H1 (cell line): ENCODE measurements at regions not wholly inside any gene's neighbourhood (a gene's known extent, or its start where the extent isn't known, plus 50 kb on each side); places are given as distances from the start of the nearest gene placed in this dataset.

Experiments used
- CTCF ChIA-PET: fragments of 300-600 bp; sonication (Branson Sonifier 250); formaldehyde crosslinking; loops from one replicate; lab custom pipeline; 2021; ENCODE audit not compliant: partially characterized antibody; lab: Charles Lee
- POLR2A ChIA-PET: fragments of 300-600 bp; sonication (Branson Sonifier 250); formaldehyde crosslinking; loops from one replicate; lab custom pipeline; 2021; ENCODE audit warnings: inconsistent platforms; ENCODE audit not compliant: partially characterized antibody; lab: Charles Lee
- DNase-seq, 2 experiments: peaks; one replicate each; pipeline versions ENCODE4 v3.0.0 to v3.0.0-alpha.2; 2010 to 2022; ENCODE audit warnings: low spot score in 2 of 2, low read depth in 1 of 2, mixed read lengths in 1 of 2
- FAIRE-seq: peaks from 2 replicates; lab custom pipeline; 2011; peaks lifted over from hg19 to GRCh38; lab: Jason Lieb, UNC
- H2AFZ ChIP-seq: 2 replicates; pipeline ENCODE4 v1.8.1; 2012; ENCODE audit warnings: low read length, inconsistent platforms
- H2AK5ac ChIP-seq: 2 replicates; pipeline ENCODE4 v1.6.1; 2013; ENCODE audit warnings: low read depth, low read length
- H2BK120ac ChIP-seq: replicated peaks from 2 replicates; pipeline ENCODE3; 2013; ENCODE audit warnings: low read depth, low read length, inconsistent platforms
- H2BK12ac ChIP-seq: 2 replicates; pipeline ENCODE4 v1.6.1; 2013; ENCODE audit warnings: low read depth, low read length
- H2BK15ac ChIP-seq: 2 replicates; pipeline ENCODE4 v1.6.1; 2013; ENCODE audit warnings: low read length
- H2BK20ac ChIP-seq: 2 replicates; pipeline ENCODE4 v1.6.1; 2013; ENCODE audit warnings: low read length
- H2BK5ac ChIP-seq: 2 replicates; pipeline ENCODE4 v1.6.1; 2013; ENCODE audit warnings: low read depth, low read length
- H3K14ac ChIP-seq: 2 replicates; pipeline ENCODE4 v1.6.1; 2013; ENCODE audit warnings: inconsistent platforms; ENCODE audit not compliant: insufficient read length
- H3K18ac ChIP-seq: 2 replicates; pipeline ENCODE4 v1.6.1; 2013; ENCODE audit warnings: low read length; ENCODE audit errors: extremely low read depth
- H3K23ac ChIP-seq: 2 replicates; pipeline ENCODE4 v1.6.1; 2013; ENCODE audit warnings: inconsistent platforms; ENCODE audit not compliant: insufficient read length
- H3K23me2 ChIP-seq: 2 replicates; pipeline ENCODE4 v1.6.1; 2013; ENCODE audit warnings: low read depth, low read length
- H3K27ac ChIP-seq: 2 replicates; pipeline ENCODE4 v1.6.1; 2011; ENCODE audit warnings: low read depth, low read length, inconsistent platforms
- H3K27me3 ChIP-seq, 4 experiments: replicated peaks in 1 of 4; 1 replicate in 1 of 4; 2 replicates in 3 of 4; pipeline versions ENCODE4 v1.6.1 to v1.8.1; 2011 to 2013; ENCODE audit warnings: low read length in 3 of 4, mild to moderate bottlenecking in 3 of 4, inconsistent platforms in 2 of 4, mixed read lengths in 2 of 4, moderate library complexity in 1 of 4; ENCODE audit not compliant: control insufficient read depth in 3 of 4, insufficient read depth in 3 of 4; ENCODE audit errors: extremely low read depth in 1 of 4
- H3K36me3 ChIP-seq, 4 experiments: 2 replicates each; pipeline versions ENCODE4 v1.6.1 to v1.8.1; 2011 to 2013; ENCODE audit warnings: mild to moderate bottlenecking in 4 of 4, low read length in 3 of 4, moderate library complexity in 2 of 4, control low read depth in 1 of 4, inconsistent platforms in 1 of 4; ENCODE audit not compliant: insufficient read depth in 4 of 4, control insufficient read depth in 2 of 4
- H3K4ac ChIP-seq: replicated peaks from 2 replicates; pipeline ENCODE3; 2013; ENCODE audit warnings: low read length, low read depth, mixed read lengths, inconsistent platforms; ENCODE audit not compliant: insufficient read length
- H3K4me1 ChIP-seq, 4 experiments: replicated peaks in 1 of 4; 1 replicate in 1 of 4; 2 replicates in 3 of 4; pipeline versions ENCODE4 v1.6.1 to v1.8.1; 2011 to 2013; ENCODE audit warnings: low read length in 3 of 4, inconsistent platforms in 2 of 4, mixed read lengths in 1 of 4; ENCODE audit not compliant: insufficient read depth in 4 of 4, control insufficient read depth in 3 of 4
- H3K4me2 ChIP-seq, 2 experiments: 2 replicates each; pipeline versions ENCODE4 v1.6.1 to v1.8.1; 2011 to 2013; ENCODE audit warnings: low read depth in 2 of 2, low read length in 2 of 2, control low read depth in 1 of 2, inconsistent platforms in 1 of 2, mild to moderate bottlenecking in 1 of 2; ENCODE audit not compliant: insufficient read depth in 1 of 2
- H3K4me3 ChIP-seq, 4 experiments: fragments of 200-600, 300-600 bp in 1 of 4; sonication (generic), shearing (Covaris generic), sonication (Bioruptor Twin) in 1 of 4; 2 replicates each; pipeline versions ENCODE4 v1.5.1 to v1.8.1; 2011 to 2016; ENCODE audit warnings: low read length in 4 of 4, low read depth in 3 of 4, control low read depth in 2 of 4, inconsistent platforms in 2 of 4, mild to moderate bottlenecking in 2 of 4, mixed read lengths in 1 of 4, moderate library complexity in 1 of 4; ENCODE audit not compliant: insufficient read depth in 2 of 4; ENCODE audit errors: extremely low read depth in 1 of 4
- H3K56ac ChIP-seq: replicated peaks from 2 replicates; pipeline ENCODE3; 2013; ENCODE audit warnings: low read depth, mild to moderate bottlenecking, mixed read lengths, low read length, inconsistent platforms; ENCODE audit not compliant: insufficient read length
- H3K79me1 ChIP-seq: 2 replicates; pipeline ENCODE4 v1.6.1; 2013; ENCODE audit warnings: low read depth, low read length, control low read depth
- H3K79me2 ChIP-seq, 2 experiments: 2 replicates each; pipeline versions ENCODE4 v1.6.1 to v1.8.1; 2012 to 2013; ENCODE audit warnings: low read length in 2 of 2, mild to moderate bottlenecking in 2 of 2, inconsistent platforms in 1 of 2; ENCODE audit not compliant: insufficient read depth in 2 of 2, control insufficient read depth in 1 of 2
- H3K9ac ChIP-seq, 4 experiments: replicated peaks in 1 of 4; 1 replicate in 1 of 4; 2 replicates in 3 of 4; pipeline versions ENCODE4 v1.6.1 to v1.8.1; 2011 to 2013; ENCODE audit warnings: low read depth in 3 of 4, low read length in 3 of 4, control low read depth in 2 of 4, mild to moderate bottlenecking in 2 of 4, moderate library complexity in 2 of 4, inconsistent platforms in 1 of 4; ENCODE audit errors: extremely low read depth in 1 of 4
- H3K9me3 ChIP-seq, 2 experiments: 2 replicates each; pipeline versions ENCODE4 v1.6.1 to v1.8.1; 2012 to 2013; ENCODE audit warnings: mild to moderate bottlenecking in 2 of 2, moderate library complexity in 2 of 2, control low read depth in 1 of 2, inconsistent platforms in 1 of 2, low read depth in 1 of 2, low read length in 1 of 2, mixed read lengths in 1 of 2; ENCODE audit not compliant: insufficient read depth in 2 of 2
- H4K20me1 ChIP-seq, 2 experiments: replicated peaks in 1 of 2; 2 replicates each; pipeline versions ENCODE3 to v1.8.1; 2011 to 2013; ENCODE audit warnings: inconsistent platforms in 2 of 2, low read length in 2 of 2, mild to moderate bottlenecking in 1 of 2; ENCODE audit not compliant: insufficient read depth in 2 of 2, control insufficient read depth in 1 of 2
- H4K5ac ChIP-seq: 2 replicates; pipeline ENCODE4 v1.6.1; 2013; ENCODE audit warnings: low read length, low read depth, mixed read lengths, inconsistent platforms; ENCODE audit not compliant: insufficient read length
- H4K8ac ChIP-seq: 2 replicates; pipeline ENCODE4 v1.8.0; 2013; ENCODE audit warnings: mild to moderate bottlenecking, moderate library complexity, low read length, inconsistent platforms; ENCODE audit not compliant: insufficient read depth; ENCODE audit errors: extremely low read depth
- H4K91ac ChIP-seq: replicated peaks from 2 replicates; pipeline ENCODE3; 2013; ENCODE audit warnings: low read length, mixed read lengths, inconsistent platforms; ENCODE audit not compliant: insufficient read length
- BACH1 ChIP-seq: IDR thresholded peaks from 2 replicates; pipeline ENCODE4 v1.6.1; 2012; ENCODE audit warnings: low read length, improper control_type of control experiment
- CREB1 ChIP-seq: IDR thresholded peaks from 2 replicates; pipeline ENCODE4 v1.6.1; 2012; ENCODE audit warnings: inconsistent platforms
- EP300 ChIP-seq, 2 experiments: IDR thresholded peaks; 1 replicate in 1 of 2; 2 replicates in 1 of 2; pipeline ENCODE4 v1.6.1; 2011 to 2012; ENCODE audit warnings: low read depth in 2 of 2, low read length in 2 of 2, mild to moderate bottlenecking in 2 of 2, borderline replicate concordance in 1 of 2, inconsistent platforms in 1 of 2, moderate library complexity in 1 of 2
- HDAC2 ChIP-seq, 2 experiments: fragments of 300-600 bp in 1 of 2; sonication (generic) in 1 of 2; IDR thresholded peaks; 2 replicates each; pipeline ENCODE4 v1.6.1; 2011 to 2012; ENCODE audit warnings: low read depth in 2 of 2, low read length in 2 of 2, mild to moderate bottlenecking in 2 of 2, moderate library complexity in 2 of 2, borderline replicate concordance in 1 of 2, inconsistent platforms in 1 of 2
- NANOG ChIP-seq: IDR thresholded peaks from 2 replicates; pipeline ENCODE4 v1.6.1; 2011; ENCODE audit warnings: low read length, low read depth, mild to moderate bottlenecking, inconsistent platforms; ENCODE audit not compliant: insufficient read depth, poor library complexity, severe bottlenecking
- PHF8 ChIP-seq: fragments of 200-600 bp; sonication (generic); conservative IDR thresholded peaks from 2 replicates; pipeline ENCODE4 v1.7.1; 2012; ENCODE audit warnings: low read depth, mild to moderate bottlenecking, inconsistent platforms, low read length, moderate library complexity
- POLR2AphosphoS5 ChIP-seq: IDR thresholded peaks from 2 replicates; pipeline ENCODE4 v1.6.1; 2011; ENCODE audit warnings: low read depth, low read length
- RBBP5 ChIP-seq: IDR thresholded peaks from 2 replicates; pipeline ENCODE4 v1.7.1; 2012; ENCODE audit warnings: low read depth, mild to moderate bottlenecking, inconsistent platforms, low read length, moderate library complexity, borderline replicate concordance
- SAP30 ChIP-seq: fragments of 300-600 bp; sonication (generic); IDR thresholded peaks from 2 replicates; pipeline ENCODE4 v1.7.1; 2012; ENCODE audit warnings: low read length, moderate library complexity, mild to moderate bottlenecking, inconsistent platforms; ENCODE audit not compliant: insufficient read depth, insufficient replicate concordance
- SRF ChIP-seq: IDR thresholded peaks from 2 replicates; pipeline ENCODE4 v1.6.1; 2011; ENCODE audit warnings: mild to moderate bottlenecking, low read depth, low read length, moderate library complexity
- YY1 ChIP-seq: IDR thresholded peaks from 2 replicates; pipeline ENCODE4 v1.6.1; 2011; ENCODE audit warnings: low read depth, mild to moderate bottlenecking, low read length
- ZNF274 ChIP-seq: IDR thresholded peaks from 2 replicates; pipeline ENCODE4 v1.7.0; 2012; ENCODE audit warnings: low read length, borderline replicate concordance; ENCODE audit errors: extremely low read depth
- WGBS, 2 experiments: shearing (Covaris generic) in 1 of 2; methylation state at CpG; one replicate each; pipeline versions ENCODE4 v1.1.6 to v1.1.7; 2013 to 2015; ENCODE audit warnings: low lambda C conversion rate in 2 of 2, mixed read lengths in 2 of 2, inconsistent platforms in 1 of 2, low coverage in 1 of 2, missing lambda C conversion rate in 1 of 2; ENCODE audit not compliant: insufficient replicate concordance in 2 of 2, insufficient coverage in 1 of 2, insufficient read length in 1 of 2; ENCODE audit errors: extremely low coverage in 1 of 2, missing lambda C conversion rate in 1 of 2; 5-methylcytosine and 5-hydroxymethylcytosine counted together
- TF ChIP-seq, protein P1 (sequence below): IDR thresholded peaks from 2 replicates; pipeline ENCODE4 v1.6.1; 2011; ENCODE audit warnings: low read depth, mild to moderate bottlenecking, low read length; ENCODE audit not compliant: insufficient read depth

DNA sequence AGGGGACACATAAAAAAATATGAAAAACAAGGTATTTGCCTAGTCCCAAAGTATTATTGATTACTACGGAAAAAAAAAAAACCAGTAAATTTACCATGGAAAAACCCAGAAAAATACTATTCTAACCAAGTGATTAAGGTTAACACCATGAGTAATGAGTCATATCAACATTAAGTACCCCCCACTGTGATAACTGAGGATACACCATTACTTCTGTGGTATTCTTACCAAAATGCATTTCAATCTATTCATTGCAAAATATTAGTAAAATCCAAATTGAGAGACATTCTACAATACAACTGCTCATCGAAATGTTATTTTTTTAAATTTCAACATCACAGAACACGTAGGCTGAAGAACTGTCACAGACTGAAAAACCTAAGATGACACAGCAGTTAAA, 669.8 kb downstream of the ZEB2 start:
- Histone ChIP-seq H3K23me2 (no peaks in the 10 kb centered on the region; the same call in 1 of the 2 replicates), H2AK5ac (no peak overlapping the region), H2BK120ac (no peak overlapping the region), H3K4me2 (no peak overlapping the region), H4K8ac (no peak overlapping the region), H3K18ac (no peak overlapping the region), H2BK15ac (no peak overlapping the region), H2BK5ac (no peak overlapping the region), H2BK12ac (no peak overlapping the region), H4K5ac (no peak overlapping the region), H4K20me1 (no peaks in the 10 kb centered on the region), H3K14ac (no peak overlapping the region), H3K9ac (no peak overlapping the region), H2BK20ac (no peak overlapping the region), H4K91ac (no peak overlapping the region), H3K23ac (no peak overlapping the region), H3K4ac (no peak overlapping the region), H3K4me1 (no peaks in the 10 kb centered on the region), H3K4me3 (no peak overlapping the region), H3K36me3 (no peaks in the 10 kb centered on the region), H2AFZ (no peak overlapping the region), H3K9me3 (no peaks in the 10 kb centered on the region), H3K79me1 (no peaks in the 10 kb centered on the region), H3K27ac (no peak overlapping the region), H3K27me3 (no peaks in the 10 kb centered on the region), H3K79me2 (no peaks in the 10 kb centered on the region), H3K56ac (no peak overlapping the region)
- no peak for DNase-seq
- no peak for FAIRE-seq
- CTCF ChIA-PET, result no interaction called here
- POLR2A ChIA-PET, result no interaction called here
- WGBS, 2 experiments, result 90% methylated on average over 3 of the region's 3 CpGs; no CpG with 5 or more reads in 1 of the 2 experiments
- no peak for TF ChIP-seq POLR2AphosphoS5
- TF ChIP-seq, protein P1, sequence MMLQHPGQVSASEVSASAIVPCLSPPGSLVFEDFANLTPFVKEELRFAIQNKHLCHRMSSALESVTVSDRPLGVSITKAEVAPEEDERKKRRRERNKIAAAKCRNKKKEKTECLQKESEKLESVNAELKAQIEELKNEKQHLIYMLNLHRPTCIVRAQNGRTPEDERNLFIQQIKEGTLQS, result no peak
- no peak for TF ChIP-seq EP300 (IDR thresholded peaks at IDR 0.05; ENCODE audit: borderline replicate concordance in 1 of 2, low read depth in 2 of 2, low read length in 2 of 2)
- TF ChIP-seq PHF8, result no peak
- TF ChIP-seq CREB1, result no peak
- no peak for TF ChIP-seq SAP30
- TF ChIP-seq YY1, result no peak
- TF ChIP-seq SRF, result no peak
- TF ChIP-seq HDAC2 (IDR thresholded peaks at IDR 0.05; ENCODE audit: borderline replicate concordance in 1 of 2, low read depth in 2 of 2, low read length in 2 of 2), result no peak
- no peak for TF ChIP-seq RBBP5
- no peak for TF ChIP-seq NANOG
- no peak for TF ChIP-seq BACH1
- TF ChIP-seq ZNF274, result no peak
